HG02571 (cell line): ENCODE measurements at regions not wholly inside any gene's neighbourhood (a gene's known extent, or its start where the extent isn't known, plus 50 kb on each side); places are given as distances from the start of the nearest gene placed in this dataset.
"Not testable (repeated sequence)": the region's sequence is repeated elsewhere in the genome, so short reads cannot be mapped to it uniquely, and the experiment has no call there.

Source experiments
- ATAC-seq: cut with Tn5 transposase; IDR thresholded peaks from one replicate; pipeline ENCODE4 v1.9.1; 2021; ENCODE audit warnings: mild to moderate bottlenecking, moderate library complexity; ENCODE audit not compliant: unreplicated experiment

DNA sequence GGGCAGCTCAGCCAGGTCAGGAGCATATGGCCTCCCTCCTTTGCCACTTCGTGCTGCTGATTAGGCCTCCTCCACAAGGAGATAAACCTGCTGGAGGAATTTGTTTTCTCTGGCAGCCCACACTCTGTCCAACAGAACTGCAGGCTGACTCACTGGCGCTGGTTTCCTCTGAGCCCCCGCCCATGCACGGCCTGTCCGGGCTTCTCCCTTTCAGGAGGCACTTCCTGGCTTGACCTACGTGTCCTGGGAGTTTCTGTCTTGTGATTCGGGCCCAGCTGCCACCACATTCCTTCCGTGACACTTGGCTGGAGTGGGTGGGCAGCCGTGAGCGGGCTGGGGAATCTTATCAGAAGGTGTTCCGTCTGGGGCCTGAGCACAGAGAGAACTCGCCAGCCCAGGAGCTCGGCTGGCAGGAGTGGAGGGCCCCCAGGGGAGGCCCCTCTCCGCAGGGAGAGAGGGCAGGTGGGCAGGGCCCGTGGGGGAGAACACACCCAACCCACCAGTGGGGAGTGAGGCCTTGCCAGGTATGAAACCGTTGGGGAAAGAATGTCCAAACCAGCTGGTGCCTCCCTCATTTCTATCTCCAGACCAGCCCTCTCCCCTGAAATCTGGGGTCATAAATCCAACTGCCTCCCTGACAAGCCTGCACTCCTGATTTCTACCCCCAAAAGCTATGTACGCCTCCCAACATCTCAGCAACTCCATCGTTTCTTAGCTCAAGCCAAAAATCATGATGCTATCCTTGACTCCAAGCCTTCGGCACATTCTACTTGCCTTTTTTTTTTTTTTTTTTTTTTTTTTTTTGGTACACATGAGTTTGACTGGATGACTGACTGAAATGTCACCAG is 110.6 kb upstream of the MEF2A start:
- no peak for ATAC-seq

DNA sequence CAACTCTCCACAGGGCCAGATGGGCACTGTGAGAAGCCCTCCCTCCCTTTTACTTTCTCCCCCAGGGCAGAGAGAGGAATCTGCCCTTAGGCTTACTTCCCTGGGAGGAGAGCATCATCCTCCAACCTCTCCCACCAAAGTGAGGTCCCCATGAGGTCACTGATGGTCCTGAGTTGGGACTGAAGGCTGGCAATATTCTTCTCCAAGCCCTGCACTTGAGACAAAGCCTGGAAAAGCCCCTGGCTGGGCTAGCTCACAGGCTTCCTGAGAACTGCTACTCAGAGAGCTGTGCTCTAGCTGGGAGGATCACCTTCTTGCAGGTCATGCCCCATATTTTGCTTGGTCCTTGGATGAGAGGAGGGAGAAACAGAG is 110.0 kb upstream of the MEF2A start:
- ATAC-seq: no peak

DNA sequence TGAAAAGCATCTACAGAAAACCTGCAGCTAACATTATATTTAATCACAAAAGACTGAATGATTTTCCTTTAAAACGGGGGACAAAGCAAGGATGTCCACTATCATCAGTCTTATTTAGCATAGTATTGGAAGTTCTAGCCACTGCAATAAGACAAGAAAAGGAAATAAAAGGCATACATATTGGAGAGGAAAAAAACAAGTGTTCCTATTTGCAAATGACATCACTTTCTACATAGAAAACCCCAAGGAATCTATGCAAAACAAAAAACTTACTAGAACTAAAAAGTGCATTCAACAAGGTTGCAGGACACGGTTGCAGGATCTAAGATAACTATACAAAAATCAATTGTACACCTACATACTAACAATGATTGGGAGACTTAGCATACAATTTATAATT is 101.6 kb upstream of the MEF2A start:
- no peak for ATAC-seq

DNA sequence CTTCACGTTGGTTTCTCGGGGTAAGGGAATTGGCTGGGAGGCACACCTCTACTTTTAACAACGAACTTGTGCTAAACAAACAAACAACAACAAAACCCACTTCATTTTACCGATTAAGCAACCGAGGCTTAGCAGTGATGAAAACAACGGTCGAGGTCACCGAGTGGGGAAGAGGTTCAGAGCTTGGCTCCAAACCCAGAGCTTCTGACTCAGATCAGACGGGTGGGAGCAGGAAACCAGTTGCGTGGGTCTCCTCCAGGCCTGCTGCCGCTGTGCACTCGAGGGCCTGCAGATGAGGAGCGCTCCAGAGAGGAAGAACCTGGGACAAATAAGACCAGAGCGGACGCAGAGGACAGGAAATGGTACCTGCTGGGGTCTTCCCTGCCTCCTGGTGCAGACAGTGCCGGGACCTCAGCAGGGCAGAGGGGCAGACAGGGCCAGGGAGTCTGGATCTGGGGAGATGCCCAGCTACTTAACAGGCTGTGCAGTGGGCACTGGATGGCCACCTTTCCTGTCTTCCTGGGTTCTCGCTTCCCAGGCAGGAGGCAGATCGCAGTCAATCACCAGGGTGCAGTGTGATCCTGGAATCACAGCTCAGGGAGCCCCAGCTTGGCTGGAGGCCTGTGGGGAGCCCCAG is 99.0 kb upstream of the MEF2A start:
- ATAC-seq: no peak

DNA sequence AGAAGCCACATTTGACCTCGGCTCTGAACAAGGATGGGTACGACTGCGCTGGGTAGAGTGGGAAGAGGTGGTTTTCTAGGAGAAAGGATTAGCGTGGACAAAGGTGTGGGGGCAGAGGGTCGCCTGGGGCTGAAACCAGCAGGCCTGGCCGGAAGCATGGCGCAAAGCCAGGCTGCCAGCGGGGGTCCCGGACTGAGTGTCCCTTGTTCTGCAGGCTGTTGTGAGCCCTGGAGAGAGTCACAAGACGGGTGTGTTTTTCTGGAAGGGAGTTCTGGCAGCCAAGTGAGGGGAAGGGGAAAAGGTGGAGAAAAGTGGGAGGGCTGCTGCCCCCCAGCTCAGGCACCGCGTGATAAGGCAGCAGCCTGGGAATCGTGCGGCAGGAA is 98.5 kb upstream of the MEF2A start:
- ATAC-seq: no peak

DNA sequence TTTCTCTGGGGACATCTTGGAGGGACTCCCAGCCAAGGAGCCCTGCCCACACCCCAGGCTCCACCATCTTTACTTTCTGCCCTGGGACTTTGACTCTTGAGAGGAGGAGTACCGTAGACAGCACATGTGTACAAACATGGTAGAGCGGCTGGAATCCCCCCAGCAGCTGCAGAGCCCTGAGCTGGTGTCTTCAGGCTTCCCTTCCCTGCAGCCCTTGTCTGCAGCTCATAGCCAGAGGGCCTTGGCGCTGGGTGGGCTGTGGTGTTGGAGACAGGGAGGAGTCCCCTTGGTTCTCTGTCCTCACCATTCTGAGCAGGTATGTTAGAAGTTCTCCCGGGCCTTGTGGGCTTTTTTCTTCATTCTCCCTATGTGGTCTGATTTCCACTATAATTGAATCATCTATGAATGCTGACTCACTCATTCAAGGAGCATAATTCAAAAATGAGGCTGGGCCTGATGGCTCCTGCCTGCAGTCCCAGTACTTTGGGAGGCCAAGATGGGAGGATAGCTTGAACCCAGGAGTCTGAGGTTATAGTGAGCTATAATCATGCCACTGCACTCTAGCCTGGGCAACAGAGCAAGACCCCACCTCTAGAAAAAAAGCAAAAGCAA is 97.8 kb upstream of the MEF2A start:
- ATAC-seq: no peak

DNA sequence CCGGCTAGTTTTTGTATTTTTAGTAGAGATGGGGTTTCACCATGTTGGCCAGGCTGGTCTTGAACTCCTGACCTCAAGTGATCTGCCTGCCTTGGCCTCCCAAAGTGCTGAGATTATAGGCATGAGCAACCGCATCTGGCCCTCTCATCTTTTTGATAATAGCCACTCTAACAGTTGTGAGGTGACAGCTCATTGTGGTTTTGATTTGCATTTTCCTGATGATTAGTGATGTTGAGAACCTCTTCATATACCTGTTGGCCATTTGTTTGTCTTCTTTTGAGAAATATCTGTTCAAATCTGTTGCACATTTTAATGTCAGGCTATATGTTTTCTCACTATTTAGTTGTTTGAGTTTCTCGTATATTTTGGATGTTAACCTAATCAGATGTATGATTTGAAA is 95.6 kb upstream of the MEF2A start:
- ATAC-seq: not testable (repeated sequence)

DNA sequence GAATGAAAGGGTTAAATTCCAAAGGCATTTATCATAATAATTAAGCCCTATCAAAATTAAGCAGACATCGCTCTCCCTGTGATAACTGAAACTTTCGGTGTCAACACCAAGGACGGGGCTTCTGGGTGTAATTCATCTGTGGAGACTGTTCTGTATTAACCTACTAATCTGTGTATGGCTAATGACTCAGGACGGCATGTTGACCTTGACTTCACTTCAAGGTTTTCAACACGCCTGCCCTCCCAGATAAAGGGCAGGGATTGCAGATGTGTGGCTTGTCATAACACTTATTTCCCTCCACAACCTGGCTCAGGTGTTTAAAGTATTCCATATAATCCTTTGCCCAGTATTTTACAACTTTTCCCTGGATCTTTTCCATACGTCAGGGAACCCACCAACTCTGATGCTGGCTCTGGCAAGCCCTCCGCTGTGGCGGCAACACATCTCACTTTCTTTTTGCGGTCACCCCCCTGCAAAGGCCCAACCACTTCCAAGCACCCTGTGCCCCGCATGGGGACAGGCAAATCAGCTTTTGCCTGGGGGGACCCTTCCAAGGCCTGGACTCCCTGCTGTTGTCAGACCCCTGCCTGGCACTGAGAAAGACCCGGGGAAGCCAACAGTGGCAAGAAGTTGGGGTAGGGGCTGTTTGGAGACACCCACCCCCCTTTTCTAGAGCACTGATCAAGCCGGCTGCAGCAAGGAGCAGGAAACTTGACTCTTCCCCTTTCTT is 93.2 kb upstream of the MEF2A start:
- ATAC-seq: no peak

DNA sequence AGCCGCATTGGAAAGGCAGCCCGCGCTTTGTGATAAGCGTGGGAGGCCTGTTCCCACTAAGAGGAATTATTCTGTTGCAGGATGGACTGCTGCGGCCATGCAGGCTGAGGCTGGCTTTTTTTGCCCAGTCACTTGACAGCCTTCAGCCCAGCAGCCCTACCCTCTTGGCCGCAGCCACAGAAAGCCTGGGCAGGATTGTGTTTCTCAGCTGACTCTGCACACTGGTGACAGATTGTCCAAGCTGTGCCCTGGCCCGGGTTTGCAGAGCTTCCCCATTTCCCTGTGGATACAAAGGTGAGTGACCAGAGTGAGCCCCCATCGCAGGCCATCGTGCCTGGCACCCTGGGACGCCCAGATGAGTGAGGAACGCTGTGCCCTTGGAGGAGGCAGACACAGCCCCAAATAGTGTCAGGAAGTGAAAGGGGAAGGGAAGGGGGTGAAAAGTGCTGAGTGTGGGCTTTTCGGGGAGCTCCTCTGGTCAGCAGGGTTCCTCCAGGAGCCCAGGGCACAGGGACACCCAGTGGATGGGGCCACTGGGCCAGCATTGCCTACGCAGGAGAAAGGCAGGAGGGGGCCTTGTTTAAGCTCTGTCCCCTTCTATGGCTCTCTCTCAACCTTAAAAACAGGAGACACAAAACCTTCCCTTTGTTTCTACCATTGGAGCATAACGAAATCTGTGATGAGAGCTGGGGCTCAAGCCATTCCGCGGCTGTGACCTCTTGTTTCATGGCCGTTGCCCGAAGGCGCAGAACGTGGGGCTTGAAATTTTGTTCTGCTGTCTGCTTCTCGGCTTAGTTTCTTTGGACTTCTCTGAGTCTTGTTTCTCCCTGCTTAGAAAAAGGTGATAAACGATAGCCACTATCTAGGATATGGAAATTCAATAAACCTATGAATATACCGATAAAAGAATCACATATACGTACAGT is 91.5 kb upstream of the MEF2A start:
- no peak for ATAC-seq

DNA sequence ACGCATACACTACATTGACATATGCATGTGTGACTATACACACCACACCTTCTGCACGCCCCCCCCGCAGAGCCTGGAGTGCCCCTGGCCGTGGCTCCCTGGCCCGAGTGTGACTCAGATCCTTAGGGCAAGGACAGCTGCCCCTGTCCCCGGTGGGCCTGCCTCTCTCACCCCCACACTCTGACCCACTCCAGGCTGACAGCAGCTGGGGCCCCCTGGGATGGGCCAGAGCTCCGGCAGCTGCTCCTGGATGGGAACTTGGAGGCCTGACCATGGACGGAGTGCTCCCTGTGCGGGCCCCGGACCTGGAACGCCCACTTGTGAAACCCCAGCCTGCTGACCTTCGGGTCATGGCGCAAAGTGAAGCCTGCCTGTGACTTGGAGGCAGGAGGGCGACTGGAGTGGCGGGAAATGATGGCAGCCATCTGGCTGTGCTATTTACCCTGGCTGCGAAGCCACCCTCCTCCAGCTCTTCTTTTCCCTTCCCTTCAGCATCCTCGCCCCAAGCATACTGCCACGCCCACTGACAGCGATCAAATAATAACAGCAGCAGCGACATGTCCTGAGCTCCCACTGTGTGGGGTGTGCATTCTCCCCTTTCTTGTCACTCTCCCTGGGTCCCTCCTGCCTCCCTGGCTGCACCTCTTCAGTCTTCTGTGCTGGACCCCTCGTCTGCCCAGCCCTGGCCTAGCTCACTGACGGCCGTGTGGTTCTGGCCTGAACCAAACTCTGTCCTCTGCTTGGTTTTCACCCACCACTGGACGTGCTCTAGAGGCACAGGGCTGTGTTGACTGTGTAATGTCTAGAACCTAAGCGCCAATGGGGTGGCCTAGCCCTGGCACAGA is 90.7 kb upstream of the MEF2A start:
- no peak for ATAC-seq

DNA sequence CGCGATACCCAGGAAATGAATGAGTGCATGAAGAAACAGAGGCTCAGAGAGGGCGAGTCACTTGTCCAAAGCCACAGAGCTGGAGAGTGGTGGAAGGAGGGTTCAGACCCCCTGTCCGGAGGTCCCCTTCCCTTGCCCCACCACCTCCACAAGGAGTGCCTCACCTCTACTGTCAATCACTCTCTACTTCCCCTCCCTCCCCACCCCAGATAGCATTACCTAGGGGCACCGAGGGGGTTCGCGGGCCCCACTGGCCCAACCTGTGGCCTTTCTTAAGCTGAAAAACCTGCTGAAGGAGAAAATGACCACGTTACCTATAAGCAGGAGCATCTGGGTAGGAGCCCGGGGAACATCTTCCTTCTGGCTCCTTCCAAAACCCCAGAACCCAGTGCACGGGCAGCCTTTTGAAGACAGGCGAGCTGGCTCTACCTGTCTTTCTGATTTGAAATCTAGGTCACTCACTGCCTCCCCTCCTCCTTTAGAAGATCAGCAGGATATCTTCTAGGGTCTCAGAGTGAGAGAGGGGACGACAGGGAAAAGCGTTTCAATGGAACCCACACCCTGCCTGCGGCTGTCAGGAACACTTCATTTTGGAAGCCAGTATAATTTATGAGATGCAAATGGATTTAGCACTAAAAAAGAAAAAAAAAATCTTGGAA is 89.9 kb upstream of the MEF2A start:
- ATAC-seq: no peak

DNA sequence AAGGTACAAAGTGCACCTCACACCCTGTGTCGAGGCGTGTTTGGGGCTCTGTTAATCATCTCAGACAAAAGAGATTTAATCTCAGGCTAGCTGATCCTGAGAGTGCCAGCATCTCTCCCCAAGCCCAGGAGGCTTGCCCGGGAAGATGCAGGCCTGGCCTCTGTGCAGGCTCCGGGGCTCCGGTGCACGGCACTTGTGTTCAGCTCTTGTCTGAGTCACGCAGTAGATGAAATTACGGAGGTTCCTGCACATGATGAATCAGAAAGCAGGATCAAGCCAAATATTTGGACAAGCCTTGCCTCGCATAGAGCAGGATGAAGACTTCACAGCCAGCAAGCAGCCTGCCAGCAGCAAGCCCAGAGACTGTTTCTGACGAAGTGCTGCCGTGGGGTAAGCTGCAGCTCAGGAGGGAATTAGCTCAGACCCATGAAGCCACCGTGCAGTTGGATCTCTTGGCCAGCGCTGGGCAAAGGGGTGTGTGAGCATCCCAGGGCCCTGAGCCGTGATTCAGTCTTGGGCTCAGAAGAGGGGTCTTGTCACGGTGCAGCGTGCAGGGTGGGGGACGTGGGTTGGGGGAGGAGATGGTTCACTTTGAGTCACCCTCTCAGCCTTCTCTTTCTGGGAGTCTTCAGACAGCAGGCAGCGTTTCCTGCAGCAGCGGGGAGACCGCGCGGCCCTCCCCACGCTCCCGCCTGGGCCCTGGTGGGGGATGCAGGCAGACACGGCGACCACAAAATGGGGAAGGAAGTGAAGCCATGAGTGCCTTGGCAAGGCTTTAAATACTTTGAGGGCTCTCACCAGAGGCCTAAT is 89.2 kb upstream of the MEF2A start:
- ATAC-seq: no peak

DNA sequence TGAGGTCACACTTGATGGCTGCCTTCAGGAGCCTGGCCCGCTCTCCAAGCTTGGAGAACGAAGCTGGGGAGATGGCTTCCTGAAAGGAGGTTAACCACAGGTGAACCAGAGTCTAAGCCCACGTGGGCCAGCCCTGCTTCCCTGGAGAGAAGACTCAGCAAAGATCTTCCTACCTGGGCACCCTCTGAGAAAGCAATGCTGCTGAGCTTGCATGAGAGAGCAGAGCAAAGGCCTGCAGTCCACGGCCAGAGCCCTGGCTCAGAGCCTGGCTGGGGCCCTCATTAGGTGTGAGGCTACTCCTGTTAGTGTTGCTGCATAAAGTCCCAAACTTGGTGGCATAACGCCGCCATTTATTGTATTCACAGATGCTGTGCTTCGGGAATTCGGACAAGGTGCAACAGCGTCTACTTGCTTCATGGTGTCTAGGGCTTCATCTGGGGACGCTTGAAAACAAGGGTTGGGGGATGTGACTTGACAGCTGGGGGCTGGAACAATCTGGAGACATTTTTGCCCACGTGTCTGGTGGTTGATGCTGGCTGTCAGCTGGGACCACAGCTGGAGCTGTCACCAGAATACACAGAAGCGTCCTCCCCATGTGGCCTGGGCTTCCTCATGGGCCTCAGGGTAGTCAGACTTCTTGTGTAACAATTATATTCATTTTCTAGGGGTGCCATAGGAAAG is 87.9 kb upstream of the MEF2A start:
- no peak for ATAC-seq

DNA sequence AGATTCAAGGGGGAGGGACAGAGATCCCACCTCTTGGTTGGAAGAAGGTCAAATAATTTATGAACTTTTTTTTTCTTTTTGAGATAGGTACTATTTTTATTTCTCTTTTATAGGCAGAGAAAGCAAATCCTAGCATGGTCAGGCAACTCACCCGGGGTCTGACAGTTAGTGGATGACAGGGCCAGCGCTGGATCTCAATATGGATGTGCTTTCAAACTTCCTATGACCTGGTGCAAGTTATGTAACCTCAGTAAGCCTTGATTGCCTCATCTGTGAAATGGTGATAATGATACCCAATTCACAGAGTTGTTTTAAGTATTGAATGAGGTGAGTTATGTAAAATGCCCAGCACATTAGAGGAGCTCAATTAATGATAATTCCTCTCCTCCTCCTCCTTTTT is 86.8 kb upstream of the MEF2A start:
- no peak for ATAC-seq

DNA sequence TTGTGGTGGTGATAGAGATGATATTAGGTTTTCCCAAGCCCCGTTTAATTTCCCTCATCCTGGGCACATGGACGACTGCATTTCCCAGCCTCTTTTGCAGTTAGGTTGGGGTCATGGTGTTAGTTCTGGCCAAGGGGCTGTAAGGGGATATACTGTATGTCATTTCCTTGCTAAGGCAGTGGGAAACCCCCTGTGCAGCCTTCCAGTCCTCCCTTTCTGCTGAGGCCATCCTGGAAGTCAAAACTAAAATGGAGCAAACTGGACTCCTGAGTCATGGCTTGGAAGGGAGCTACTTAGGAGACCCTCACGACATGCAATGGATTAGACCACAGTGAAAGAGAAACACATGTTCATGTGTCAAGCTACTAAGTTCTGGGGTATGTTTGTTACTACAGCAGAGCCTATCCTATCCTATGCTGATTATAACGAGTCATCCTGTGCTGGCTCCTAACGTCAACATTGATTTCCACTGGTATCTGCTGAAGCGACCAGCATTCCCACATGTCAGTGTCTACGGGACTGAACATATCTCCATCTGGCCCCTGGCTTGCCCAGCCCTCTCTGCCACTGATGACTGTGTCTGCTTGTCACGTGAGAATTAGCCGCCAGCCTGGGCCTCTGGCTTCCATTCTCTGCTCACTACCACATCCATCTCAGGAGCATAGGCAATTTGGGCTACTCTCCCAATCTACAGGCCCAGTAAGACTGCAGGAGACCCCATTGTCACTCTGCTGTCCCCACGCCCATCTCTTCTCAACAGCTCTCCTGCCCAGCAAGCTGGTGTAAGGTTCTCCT is 85.6 kb upstream of the MEF2A start:
- ATAC-seq: no peak

DNA sequence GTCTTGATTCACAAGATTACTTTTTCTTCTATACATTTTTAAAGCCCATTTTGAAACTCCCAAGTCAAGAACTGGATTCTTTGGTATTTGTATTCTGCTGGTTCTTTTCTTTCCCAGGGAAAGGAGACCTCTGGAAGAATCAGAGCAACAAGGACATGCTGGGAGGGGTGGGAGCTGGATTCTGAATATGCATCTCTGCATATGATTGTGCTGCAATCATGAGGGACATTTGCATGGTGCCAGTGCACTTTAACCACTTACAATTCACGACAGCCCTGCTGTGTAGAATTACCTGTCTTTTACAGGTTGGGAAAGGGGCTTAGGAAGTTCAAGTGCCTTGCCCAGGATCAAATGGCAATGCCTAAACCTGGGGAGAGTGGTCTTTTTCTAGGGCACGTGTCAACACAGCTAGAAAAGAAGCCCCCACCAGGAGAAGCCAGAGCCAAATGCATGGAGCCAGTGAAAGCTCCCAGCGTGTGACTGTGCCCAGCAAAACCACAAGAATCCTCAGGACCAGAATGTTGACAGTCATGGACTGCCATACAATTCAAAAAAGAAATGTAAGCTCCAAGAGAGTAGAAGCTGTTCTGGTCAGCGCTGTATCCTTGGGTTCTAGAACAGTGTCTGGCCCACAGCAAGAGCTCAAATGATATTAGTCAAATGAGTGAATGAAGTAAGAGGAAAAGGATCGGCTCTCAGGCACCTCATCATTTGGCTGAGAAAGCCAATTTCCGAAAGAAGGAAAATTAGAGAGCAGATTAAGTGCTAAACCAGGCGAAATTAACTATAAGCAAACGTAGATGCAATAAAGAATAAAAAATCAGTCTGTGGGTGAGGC is 84.5 kb upstream of the MEF2A start:
- ATAC-seq: no peak
